Tibial nerve (tissue), 4 donors: ENCODE measurements at regions not wholly inside any gene's neighbourhood (a gene's known extent, or its start where the extent isn't known, plus 50 kb on each side); places are given as distances from the start of the nearest gene placed in this dataset.

Experiments
- DNase-seq, 2 donors: peaks; one replicate each; pipeline ENCODE4 v3.0.0-alpha.2; 2019; ENCODE audit warnings: low spot score in 2 of 2
- H3K27ac ChIP-seq, 4 donors: fragments of 200-600 bp; sonication (generic) in 3 of 4; one replicate each; pipeline ENCODE4 v1.5.1; 2017 to 2019; ENCODE audit warnings: mild to moderate bottlenecking in 1 of 4
- H3K27me3 ChIP-seq, 2 donors: fragments of 200-600 bp; sonication (generic) in 1 of 2; one replicate each; pipeline versions ENCODE4 v1.5.1 to v1.6.0; 2017 to 2019
- H3K36me3 ChIP-seq, 3 donors: fragments of 200-600 bp; sonication (generic); one replicate each; pipeline ENCODE4 v1.5.1; 2018 to 2019
- H3K4me1 ChIP-seq, 4 donors: fragments of 200-600 bp; sonication (generic) in 3 of 4; one replicate each; pipeline ENCODE4 v1.5.1; 2017 to 2019
- H3K4me3 ChIP-seq, 4 donors: fragments of 200-600 bp; sonication (generic) in 3 of 4; one replicate each; pipeline ENCODE4 v1.5.1; 2017 to 2019; ENCODE audit warnings: mild to moderate bottlenecking in 1 of 4, moderate library complexity in 1 of 4
- H3K9me3 ChIP-seq, 4 donors: fragments of 200-600 bp; sonication (generic) in 3 of 4; one replicate each; pipeline ENCODE4 v1.5.1; 2017 to 2019
- EP300 ChIP-seq, 2 donors: sonication (generic); formaldehyde crosslinking; IDR thresholded peaks; one replicate each; pipeline ENCODE4 v1.6.1; 2017; ENCODE audit warnings: antibody characterized with exemption in 2 of 2, mild to moderate bottlenecking in 1 of 2
- POLR2A ChIP-seq, 2 donors: fragments of 450-650 bp; IDR thresholded peaks; one replicate each; pipeline ENCODE4 v1.6.1; 2017; ENCODE audit warnings: antibody characterized with exemption in 2 of 2, mild to moderate bottlenecking in 2 of 2, moderate library complexity in 2 of 2
- WGBS, 2 donors: methylation state at CpG; one replicate each; pipeline ENCODE4 v1.1.5; 2018; 5-methylcytosine and 5-hydroxymethylcytosine counted together
- TF ChIP-seq, protein P1 (sequence below), 5 experiments: fragments of 200-600 bp in 3 of 5; fragments of 450-650 bp in 2 of 5; sonication (generic) in 3 of 5; IDR thresholded peaks; one replicate each; pipeline ENCODE4 v1.5.1; 2016 to 2019; ENCODE audit warnings: antibody characterized with exemption in 5 of 5, mild to moderate bottlenecking in 3 of 5, moderate library complexity in 2 of 5

- Histone ChIP-seq H3K4me3 (no peak overlapping the region), H3K9me3 (no peaks in the 10 kb centered on the region), H3K27me3 (no peaks in the 10 kb centered on the region), H3K27ac (no peak overlapping the region), H3K36me3 (no peaks in the 10 kb centered on the region), H3K4me1 (no peaks in the 10 kb centered on the region)
- WGBS, 2 donors: 0 to 89% methylated on average over 1 of the region's 1 CpG
- TF ChIP-seq, protein P1, sequence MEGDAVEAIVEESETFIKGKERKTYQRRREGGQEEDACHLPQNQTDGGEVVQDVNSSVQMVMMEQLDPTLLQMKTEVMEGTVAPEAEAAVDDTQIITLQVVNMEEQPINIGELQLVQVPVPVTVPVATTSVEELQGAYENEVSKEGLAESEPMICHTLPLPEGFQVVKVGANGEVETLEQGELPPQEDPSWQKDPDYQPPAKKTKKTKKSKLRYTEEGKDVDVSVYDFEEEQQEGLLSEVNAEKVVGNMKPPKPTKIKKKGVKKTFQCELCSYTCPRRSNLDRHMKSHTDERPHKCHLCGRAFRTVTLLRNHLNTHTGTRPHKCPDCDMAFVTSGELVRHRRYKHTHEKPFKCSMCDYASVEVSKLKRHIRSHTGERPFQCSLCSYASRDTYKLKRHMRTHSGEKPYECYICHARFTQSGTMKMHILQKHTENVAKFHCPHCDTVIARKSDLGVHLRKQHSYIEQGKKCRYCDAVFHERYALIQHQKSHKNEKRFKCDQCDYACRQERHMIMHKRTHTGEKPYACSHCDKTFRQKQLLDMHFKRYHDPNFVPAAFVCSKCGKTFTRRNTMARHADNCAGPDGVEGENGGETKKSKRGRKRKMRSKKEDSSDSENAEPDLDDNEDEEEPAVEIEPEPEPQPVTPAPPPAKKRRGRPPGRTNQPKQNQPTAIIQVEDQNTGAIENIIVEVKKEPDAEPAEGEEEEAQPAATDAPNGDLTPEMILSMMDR (IDR thresholded peaks at IDR 0.05): no peak
- TF ChIP-seq POLR2A (IDR thresholded peaks at IDR 0.05): no peak
- TF ChIP-seq EP300 (IDR thresholded peaks at IDR 0.05): no peak
- DNase-seq: no peak
Observed at GRCh38 chr11:96781082-96781481, 391.3 kb downstream of the JRKL start.

- 78 to 83% methylated on average over 2 of the region's 2 CpGs for WGBS, 2 donors
Observed at GRCh38 chr11:96782632-96783031, 392.8 kb downstream of the JRKL start.

DNA sequence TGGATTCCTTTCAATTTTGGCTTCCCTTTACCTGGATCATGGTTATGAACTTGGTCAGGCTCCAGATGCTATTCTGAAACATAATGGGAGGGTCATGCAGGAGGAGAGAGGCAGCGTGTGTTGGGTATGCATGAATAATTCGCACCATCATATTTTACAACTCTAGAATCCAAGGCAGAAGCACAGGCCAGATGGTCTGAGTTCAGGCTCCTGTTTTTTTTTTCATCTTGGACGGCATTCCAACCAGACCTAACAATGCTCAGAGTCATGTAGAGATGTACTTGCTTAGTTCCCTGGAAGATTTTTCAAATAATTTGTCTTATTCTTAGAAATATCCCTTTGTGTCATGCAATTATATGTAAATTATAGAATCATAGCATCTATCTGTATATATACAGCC, 393.5 kb downstream of the JRKL start:
- no peak for DNase-seq
- H3K36me3 ChIP-seq: no peaks in the 10 kb centered on the region
- no peaks in the 10 kb centered on the region for H3K9me3 ChIP-seq
- no peak overlapping the region for H3K4me3 ChIP-seq
- H3K27me3 ChIP-seq: no peaks in the 10 kb centered on the region
- H3K27ac ChIP-seq: no peak overlapping the region
- no peak for TF ChIP-seq EP300 (IDR thresholded peaks at IDR 0.05)
- TF ChIP-seq, protein P1 (IDR thresholded peaks at IDR 0.05): no peak
- no peak for TF ChIP-seq POLR2A (IDR thresholded peaks at IDR 0.05)
- no peaks in the 10 kb centered on the region for H3K4me1 ChIP-seq
- WGBS, 2 donors: 60 to 66% methylated on average over 3 of the region's 3 CpGs

More at GRCh38 chr11:96782632-96783031, 392.8 kb downstream of the JRKL start:
- no peak for DNase-seq
- H3K36me3 ChIP-seq: no peaks in the 10 kb centered on the region
- no peak overlapping the region for H3K4me3 ChIP-seq
- H3K27me3 ChIP-seq: no peaks in the 10 kb centered on the region
- H3K9me3 ChIP-seq: no peaks in the 10 kb centered on the region
- no peak overlapping the region for H3K27ac ChIP-seq
- H3K4me1 ChIP-seq: no peaks in the 10 kb centered on the region
- TF ChIP-seq POLR2A (IDR thresholded peaks at IDR 0.05) (no peak), EP300 (IDR thresholded peaks at IDR 0.05) (no peak)
- TF ChIP-seq, protein P1 (IDR thresholded peaks at IDR 0.05): no peak

DNA sequence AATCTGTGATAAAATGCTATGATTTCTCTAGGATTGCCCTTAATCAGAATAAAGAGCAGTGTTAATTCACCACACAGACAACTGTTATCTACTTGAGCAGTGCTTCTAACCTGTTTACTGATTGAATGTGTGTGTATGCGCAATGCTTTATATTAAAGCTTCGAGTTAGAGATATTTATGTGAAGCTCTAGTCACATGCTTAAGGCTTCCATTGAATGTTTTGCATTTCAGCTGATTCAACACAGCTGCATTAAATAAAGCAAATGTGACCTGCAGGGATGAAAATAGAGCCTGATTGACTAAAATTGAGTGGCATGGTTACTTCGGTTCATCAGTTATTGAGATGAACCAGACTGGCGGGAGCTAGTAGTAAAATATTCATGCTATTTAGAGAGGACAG, 395.3 kb downstream of the JRKL start:
- no peaks in the 10 kb centered on the region for H3K36me3 ChIP-seq
- H3K4me1 ChIP-seq: no peaks in the 10 kb centered on the region
- no peak for DNase-seq
- no peaks in the 10 kb centered on the region for H3K27me3 ChIP-seq
- WGBS, 2 donors: 72 to 77% methylated on average over 4 of the region's 4 CpGs
- TF ChIP-seq, protein P1 (IDR thresholded peaks at IDR 0.05): no peak
- H3K9me3 ChIP-seq: no peaks in the 10 kb centered on the region
- H3K4me3 ChIP-seq: no peak overlapping the region
- H3K27ac ChIP-seq: no peak overlapping the region

DNA sequence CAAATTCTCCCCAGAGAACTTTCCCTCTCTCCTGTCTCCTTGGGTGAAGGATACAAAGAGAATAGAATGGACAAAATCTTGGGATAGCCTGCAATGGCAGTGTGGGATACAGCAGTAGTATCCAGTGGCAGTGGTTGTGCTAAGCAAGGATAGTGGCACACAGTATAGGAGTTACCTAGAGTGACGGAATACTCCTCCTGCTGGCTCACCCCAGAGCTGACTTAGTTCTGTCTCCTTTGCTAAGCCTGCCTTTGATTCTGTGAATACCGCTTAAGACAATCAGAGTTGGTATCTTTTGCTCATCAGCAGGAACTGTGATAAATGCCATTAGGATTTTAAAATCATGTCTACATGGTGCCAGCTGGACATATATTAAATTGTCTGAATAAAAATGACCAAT, 404.3 kb downstream of the JRKL start:
- Histone ChIP-seq H3K36me3 (no peaks in the 10 kb centered on the region), H3K4me3 (no peak overlapping the region), H3K4me1 (no peaks in the 10 kb centered on the region), H3K27me3 (no peaks in the 10 kb centered on the region), H3K27ac (no peak overlapping the region), H3K9me3 (no peaks in the 10 kb centered on the region)
- TF ChIP-seq, protein P1 (IDR thresholded peaks at IDR 0.05): no peak
- TF ChIP-seq POLR2A (IDR thresholded peaks at IDR 0.05) (no peak), EP300 (IDR thresholded peaks at IDR 0.05) (no peak)
- 89 to 95% methylated on average over 2 of the region's 2 CpGs for WGBS, 2 donors
- no peak for DNase-seq
